ENCODE measurements at regions not wholly inside any gene's neighbourhood (a gene's known extent, or its start where the extent isn't known, plus 50 kb on each side); places are given as distances from the start of the nearest gene placed in this dataset.
"Not testable (repeated sequence)": the region's sequence is repeated elsewhere in the genome, so short reads cannot be mapped to it uniquely, and the experiment has no call there.

GRCh38 chr6:79806661-79807060 lies 140.7 kb downstream of the ELOVL4 start:
- DNase-seq: not testable (repeated sequence)

GRCh38 chr6:79804732-79805131 lies 142.6 kb downstream of the ELOVL4 start:
- no peak for DNase-seq

- no peak for DNase-seq
Observed at GRCh38 chr6:79803917-79804316, 143.4 kb downstream of the ELOVL4 start.

- no peak for DNase-seq
Observed at GRCh38 chr6:79802657-79803300, 144.6 kb downstream of the ELOVL4 start.

- DNase-seq: no peak
Observed at GRCh38 chr6:79801362-79801761, 146.0 kb downstream of the ELOVL4 start.

- no peak for DNase-seq
Observed at GRCh38 chr6:79798841-79799240, 148.5 kb downstream of the ELOVL4 start.

GRCh38 chr6:79797912-79798311 lies 149.4 kb downstream of the ELOVL4 start:
- DNase-seq: no peak

GRCh38 chr6:79797163-79797764 lies 150.1 kb downstream of the ELOVL4 start:
- no peak for DNase-seq

GRCh38 chr6:79796197-79796596 lies 151.2 kb downstream of the ELOVL4 start:
- DNase-seq: no peak

GRCh38 chr6:79789896-79790295 lies 157.5 kb downstream of the ELOVL4 start:
- DNase-seq: no peak

- DNase-seq: no peak
Observed at GRCh38 chr6:79788756-79789155, 157.6 kb downstream of the SH3BGRL2 start.

GRCh38 chr6:79787626-79788025 lies 156.5 kb downstream of the SH3BGRL2 start:
- no peak for DNase-seq

GRCh38 chr6:79784395-79784753 lies 153.2 kb downstream of the SH3BGRL2 start:
- no peak for DNase-seq

- DNase-seq: no peak
Observed at GRCh38 chr6:79783670-79784394, 152.7 kb downstream of the SH3BGRL2 start.

- DNase-seq: no peak
Observed at GRCh38 chr6:79782792-79783580, 151.9 kb downstream of the SH3BGRL2 start.

- no peak for DNase-seq
Observed at GRCh38 chr6:79781916-79782315, 150.8 kb downstream of the SH3BGRL2 start.

- no peak for DNase-seq
Observed at GRCh38 chr6:79780881-79781280, 149.8 kb downstream of the SH3BGRL2 start.

- no peak for DNase-seq
Observed at GRCh38 chr6:79778816-79779215, 147.7 kb downstream of the SH3BGRL2 start.

- peak; percentile 89 for DNase-seq
Observed at GRCh38 chr6:79777713-79778579, 146.8 kb downstream of the SH3BGRL2 start.

- DNase-seq: no peak
Observed at GRCh38 chr6:79776076-79776475, 144.9 kb downstream of the SH3BGRL2 start.

- no peak for DNase-seq
Observed at GRCh38 chr6:79775222-79775621, 144.1 kb downstream of the SH3BGRL2 start.

- DNase-seq: no peak
Observed at GRCh38 chr6:79764747-79765146, 133.6 kb downstream of the SH3BGRL2 start.
